ENCODE measurements at regions not wholly inside any gene's neighbourhood (a gene's known extent, or its start where the extent isn't known, plus 50 kb on each side); places are given as distances from the start of the nearest gene placed in this dataset.

- BruUV-seq (replicated peaks), result no TSS peak
- no peak for TF ChIP-seq IRF3 (IDR thresholded peaks at IDR 0.05)
- no peak for TF ChIP-seq PAX8 (IDR thresholded peaks at IDR 0.05)
- no peaks in the 10 kb centered on the region for H3K36me3 ChIP-seq (ENCODE audit: control insufficient read depth in 2 of 2, insufficient read depth in 2 of 2, low read length in 1 of 2)
- H3K4me3 ChIP-seq, result no peak overlapping the region
- H4K20me1 ChIP-seq (ENCODE audit: control insufficient read depth, insufficient read depth), result no peaks in the 10 kb centered on the region
- ChIA-PET RAD21 (ENCODE audit: unreplicated experiment) (interaction anchor here (0.6 to 8.9 kb wide), 4 partner anchors 27 to 167 kb away, joined by 3 to 77 read pairs (median 4); no protein-coding TSS in a partner anchor), CTCF (interaction anchor here (0.5 to 3.7 kb wide), 5 partner anchors 72 to 244 kb away, joined by 3 to 22 read pairs (median 4); no protein-coding TSS in a partner anchor), POLR2A (no interaction called here), SMC1A (ENCODE audit: uncharacterized antibody, unreplicated experiment) (interaction anchor here (0.6 to 1.9 kb wide), 7 partner anchors 40 to 413 kb away, joined by 3 to 6 read pairs (median 5); no protein-coding TSS in a partner anchor)
- no peak for ATAC-seq
- H3K79me2 ChIP-seq (ENCODE audit: control insufficient read depth, insufficient read depth, low read length), result no peaks in the 10 kb centered on the region
- H3K4me2 ChIP-seq (ENCODE audit: control insufficient read depth, insufficient read depth), result no peak overlapping the region
- 9% methylated on average over 3 of the region's 3 CpGs for WGBS (ENCODE audit: insufficient coverage, insufficient replicate concordance, low lambda C conversion rate, missing lambda C conversion rate)
- H3K4me1 ChIP-seq (ENCODE audit: control insufficient read depth, insufficient read depth, low read length), result no peaks in the 10 kb centered on the region
- H3K9ac ChIP-seq (ENCODE audit: control insufficient read depth, insufficient read depth, low read length), result no peak overlapping the region
- FAIRE-seq, result no peak
- DNase-seq (ENCODE audit: low read depth, low spot score), result no peak
- intact Hi-C loops (cut with micrococcal nuclease; ENCODE audit: unreplicated experiment) (loop anchor here (2.0 kb wide), 2 partner anchors 243 to 413 kb away; no protein-coding TSS in a partner anchor), in situ Hi-C loops (cut with MboI) (loop anchor here (5.0 kb wide), 1 partner anchor 247 kb away; no protein-coding TSS in a partner anchor)
- H2AFZ ChIP-seq (ENCODE audit: control insufficient read depth, low read depth, low read length), result no peak overlapping the region
- H3K9me3 ChIP-seq (replicated peaks; ENCODE audit: control insufficient read depth, insufficient read depth, low read length), result no peaks in the 10 kb centered on the region
- no peak overlapping the region for H3K27ac ChIP-seq (ENCODE audit: control insufficient read depth, insufficient read depth)
- H3K27me3 ChIP-seq (replicated peaks in 1 of 2; ENCODE audit: control insufficient read depth in 2 of 2, insufficient read depth in 2 of 2, low read length in 1 of 2), result no peaks in the 10 kb centered on the region
These were observed 747.4 kb downstream of the UQCRFS1 start for GRCh38 chr19:28465371-28466086.

- Histone ChIP-seq H3K9me3 (replicated peaks; ENCODE audit: control insufficient read depth, insufficient read depth, low read length) (no peaks in the 10 kb centered on the region), H4K20me1 (ENCODE audit: control insufficient read depth, insufficient read depth) (no peaks in the 10 kb centered on the region), H3K27me3 (replicated peaks in 1 of 2; ENCODE audit: control insufficient read depth in 2 of 2, insufficient read depth in 2 of 2, low read length in 1 of 2) (no peaks in the 10 kb centered on the region), H3K4me3 (no peak overlapping the region), H3K27ac (ENCODE audit: control insufficient read depth, insufficient read depth) (no peak overlapping the region), H3K4me1 (ENCODE audit: control insufficient read depth, insufficient read depth, low read length) (no peaks in the 10 kb centered on the region), H3K36me3 (ENCODE audit: control insufficient read depth in 2 of 2, insufficient read depth in 2 of 2, low read length in 1 of 2) (no peaks in the 10 kb centered on the region), H2AFZ (ENCODE audit: control insufficient read depth, low read depth, low read length) (no peak overlapping the region), H3K9ac (ENCODE audit: control insufficient read depth, insufficient read depth, low read length) (no peak overlapping the region), H3K4me2 (ENCODE audit: control insufficient read depth, insufficient read depth) (no peak overlapping the region), H3K79me2 (ENCODE audit: control insufficient read depth, insufficient read depth, low read length) (no peaks in the 10 kb centered on the region)
- DNase-seq (ENCODE audit: low read depth, low spot score), result no peak
- ChIA-PET RAD21 (ENCODE audit: unreplicated experiment) (interaction anchor here (1.2 to 8.9 kb wide), 2 partner anchors 66 to 169 kb away, joined by 3 to 77 read pairs; no protein-coding TSS in a partner anchor), CTCF (interaction anchor here (0.7 to 3.7 kb wide), 4 partner anchors 105 to 247 kb away, joined by 3 to 22 read pairs (median 3); no protein-coding TSS in a partner anchor), SMC1A (ENCODE audit: uncharacterized antibody, unreplicated experiment) (interaction anchor here (1.7 kb wide), 1 partner anchor 170 kb away, joined by 6 read pairs; no protein-coding TSS in a partner anchor), POLR2A (no interaction called here)
- intact Hi-C loops (cut with micrococcal nuclease; ENCODE audit: unreplicated experiment), result no loop called here
- BruUV-seq (replicated peaks), result no TSS peak
- TF ChIP-seq USF1 (IDR thresholded peaks at IDR 0.05; ENCODE audit: borderline replicate concordance, extremely low read length, insufficient read depth, low read depth, low read length) (no peak), TCF7 (IDR thresholded peaks at IDR 0.05; ENCODE audit: borderline replicate concordance) (no peak), RUNX3 (IDR thresholded peaks at IDR 0.05; ENCODE audit: low read length) (no peak), BCL3 (IDR thresholded peaks at IDR 0.05; ENCODE audit: borderline replicate concordance, insufficient read depth, low read depth, low read length, poor library complexity, severe bottlenecking) (no peak), SUPT20H (IDR thresholded peaks at IDR 0.05; ENCODE audit: borderline replicate concordance, control insufficient read depth, low read depth, low read length) (no peak), MTA3 (IDR thresholded peaks at IDR 0.05; ENCODE audit: borderline replicate concordance, low read length) (no peak), CBFB (IDR thresholded peaks at IDR 0.05; ENCODE audit: low read depth) (no peak)
- 40% methylated on average over 5 of the region's 5 CpGs for WGBS (ENCODE audit: insufficient coverage, insufficient replicate concordance, low lambda C conversion rate, missing lambda C conversion rate)
- no peak for FAIRE-seq
- in situ Hi-C loops (cut with MboI), result no loop called here
- no peak for ATAC-seq
These were observed 749.4 kb downstream of the UQCRFS1 start for GRCh38 chr19:28463493-28464053.
